ENCODE measurements at regions not wholly inside any gene's neighbourhood (a gene's known extent, or its start where the extent isn't known, plus 50 kb on each side); places are given as distances from the start of the nearest gene placed in this dataset.
"Not testable (repeated sequence)": the region's sequence is repeated elsewhere in the genome, so short reads cannot be mapped to it uniquely, and the experiment has no call there.

DNA sequence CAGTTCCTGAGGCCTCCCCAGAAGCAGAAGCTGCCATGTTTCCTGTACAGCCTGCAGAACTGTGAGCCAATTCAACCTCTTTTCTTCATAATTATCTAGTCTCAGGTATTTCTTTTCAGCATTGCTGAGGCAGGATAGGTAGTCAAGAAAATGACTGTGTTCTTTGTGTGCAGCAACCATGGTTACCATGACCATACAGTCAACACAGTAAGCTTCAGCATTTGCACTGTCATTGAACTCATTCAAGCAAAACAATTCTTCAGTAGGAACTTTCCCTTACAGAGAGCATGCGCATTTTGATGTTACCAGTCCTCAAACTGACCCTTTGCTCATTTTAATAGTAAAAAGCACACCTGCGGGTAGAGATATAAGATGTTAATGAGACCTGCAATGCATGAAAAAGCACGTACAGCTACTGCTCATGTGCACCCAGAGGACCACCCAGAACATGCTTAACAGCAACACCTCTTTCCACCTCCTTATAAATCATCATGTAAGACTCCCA, 180.8 kb downstream of the PRKX start:
- peaks cover 0 to 12% (median 3%) of the 10 kb centered on the region in 5 experiments for H3K9me3 ChIP-seq (ENCODE audit: control extremely low read depth in 1 of 5, control insufficient read depth in 4 of 5, insufficient read depth in 2 of 5, low read depth in 1 of 5, low read length in 4 of 5)
- WGBS (ENCODE audit: insufficient coverage), result 83% methylated on average over 2 of the region's 3 CpGs
- no peaks in the 10 kb centered on the region for H3K36me3 ChIP-seq (ENCODE audit: control insufficient read depth in 4 of 4, insufficient read depth in 4 of 4, low read length in 3 of 4)
- peak in 1 of 3 donors; percentile 2 for DNase-seq
- no peaks in the 10 kb centered on the region for H3K4me1 ChIP-seq (ENCODE audit: control extremely low read depth in 1 of 4, control insufficient read depth in 4 of 4, insufficient read depth in 4 of 4, low read length in 3 of 4)
- CTCF ChIA-PET, result no interaction called here
- H3K4me3 ChIP-seq (ENCODE audit: control insufficient read depth in 1 of 7, extremely low read depth in 1 of 7, insufficient read depth in 4 of 7, low read depth in 2 of 7, low read length in 6 of 7), result no peak overlapping the region
- H3K27me3 ChIP-seq (replicated peaks in 2 of 5; ENCODE audit: control insufficient read depth in 4 of 5, insufficient read depth in 5 of 5, low read length in 4 of 5), result no peaks in the 10 kb centered on the region
- H3K27ac ChIP-seq (ENCODE audit: insufficient read depth in 1 of 2, low read depth in 1 of 2, low read length in 2 of 2, poor library complexity in 1 of 2, severe bottlenecking in 2 of 2), result no peak overlapping the region
- POLR2A ChIA-PET, result no interaction called here

DNA sequence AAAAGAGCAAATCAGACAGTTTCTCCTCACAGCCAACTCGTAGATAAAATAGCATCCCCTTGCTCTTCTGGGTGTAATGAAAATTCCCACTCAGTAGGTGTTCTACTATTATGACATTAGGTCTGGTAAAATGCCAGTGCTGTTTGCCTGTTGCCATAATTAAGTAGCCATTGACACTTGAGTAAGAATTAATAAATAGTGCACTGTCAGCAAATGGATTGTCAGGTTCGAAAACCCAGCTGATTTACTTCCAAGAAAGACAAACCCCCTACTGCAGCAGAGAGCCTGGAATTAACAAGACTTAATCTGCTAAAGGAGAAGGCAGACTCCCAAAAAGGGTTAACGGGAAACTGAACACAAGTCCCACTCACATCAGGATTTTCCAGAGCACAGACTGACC, 182.0 kb downstream of the PRKX start:
- CTCF ChIA-PET; POLR2A ChIA-PET; H3K36me3 ChIP-seq (ENCODE audit: control insufficient read depth in 4 of 4, insufficient read depth in 4 of 4, low read length in 3 of 4): not testable (repeated sequence)

DNA sequence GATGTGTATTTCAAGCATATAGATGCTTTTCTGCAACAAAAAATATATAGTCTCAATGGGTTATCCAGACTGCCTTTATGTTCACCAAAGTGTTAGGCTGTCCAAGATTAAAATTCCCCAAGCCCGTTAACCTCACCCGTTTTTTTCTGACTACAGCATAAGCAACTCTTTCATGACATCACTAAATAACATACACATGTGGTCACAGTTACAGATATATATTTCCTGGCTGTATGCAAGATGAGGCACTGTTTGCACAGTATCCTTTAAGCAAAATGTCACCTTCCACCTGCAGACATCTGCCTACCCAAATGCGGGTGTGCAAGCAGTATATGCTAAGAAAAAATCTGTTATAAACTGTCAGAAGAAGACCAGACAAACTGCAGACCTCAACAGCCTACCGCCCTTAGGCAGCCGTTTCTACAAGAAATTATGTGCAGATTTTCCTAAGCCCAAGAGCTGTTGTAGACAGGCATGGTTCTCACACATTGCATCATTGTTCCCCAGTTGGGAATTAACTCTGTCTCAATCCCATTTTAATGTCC, 183.1 kb upstream of the MXRA5 start:
- POLR2A ChIA-PET, result no interaction called here
- no peak overlapping the region for H3K4me3 ChIP-seq (ENCODE audit: control insufficient read depth in 1 of 7, extremely low read depth in 1 of 7, insufficient read depth in 4 of 7, low read depth in 2 of 7, low read length in 6 of 7)
- H3K27me3 ChIP-seq (replicated peaks in 2 of 5; ENCODE audit: control insufficient read depth in 4 of 5, insufficient read depth in 5 of 5, low read length in 4 of 5), result no peaks in the 10 kb centered on the region
- no peak overlapping the region for H3K27ac ChIP-seq (ENCODE audit: insufficient read depth in 1 of 2, low read depth in 1 of 2, low read length in 2 of 2, poor library complexity in 1 of 2, severe bottlenecking in 2 of 2)
- 84% methylated on average over 5 of the region's 5 CpGs for WGBS (ENCODE audit: insufficient coverage)
- no peaks in the 10 kb centered on the region for H3K36me3 ChIP-seq (ENCODE audit: control insufficient read depth in 4 of 4, insufficient read depth in 4 of 4, low read length in 3 of 4)
- CTCF ChIA-PET, result no interaction called here
- peaks cover 0 to 5% (median 0%) of the 10 kb centered on the region in 5 experiments for H3K9me3 ChIP-seq (ENCODE audit: control extremely low read depth in 1 of 5, control insufficient read depth in 4 of 5, insufficient read depth in 2 of 5, low read depth in 1 of 5, low read length in 4 of 5)
- no peaks in the 10 kb centered on the region for H3K4me1 ChIP-seq (ENCODE audit: control extremely low read depth in 1 of 4, control insufficient read depth in 4 of 4, insufficient read depth in 4 of 4, low read length in 3 of 4)
- DNase-seq, result no peak

More for the DNA sequence above, 182.0 kb downstream of the PRKX start:
- not testable (repeated sequence) for H3K4me1 ChIP-seq (ENCODE audit: control extremely low read depth in 1 of 4, control insufficient read depth in 4 of 4, insufficient read depth in 4 of 4, low read length in 3 of 4); DNase-seq; H3K4me3 ChIP-seq (ENCODE audit: control insufficient read depth in 1 of 7, extremely low read depth in 1 of 7, insufficient read depth in 4 of 7, low read depth in 2 of 7, low read length in 6 of 7); H3K27me3 ChIP-seq (replicated peaks in 2 of 5; ENCODE audit: control insufficient read depth in 4 of 5, insufficient read depth in 5 of 5, low read length in 4 of 5); H3K27ac ChIP-seq (ENCODE audit: insufficient read depth in 1 of 2, low read depth in 1 of 2, low read length in 2 of 2, poor library complexity in 1 of 2, severe bottlenecking in 2 of 2)
- peaks cover 0 to 12% (median 3%) of the 10 kb centered on the region in 5 experiments for H3K9me3 ChIP-seq (ENCODE audit: control extremely low read depth in 1 of 5, control insufficient read depth in 4 of 5, insufficient read depth in 2 of 5, low read depth in 1 of 5, low read length in 4 of 5)
- 100% methylated on average over 1 of the region's 3 CpGs for WGBS (ENCODE audit: insufficient coverage)

DNA sequence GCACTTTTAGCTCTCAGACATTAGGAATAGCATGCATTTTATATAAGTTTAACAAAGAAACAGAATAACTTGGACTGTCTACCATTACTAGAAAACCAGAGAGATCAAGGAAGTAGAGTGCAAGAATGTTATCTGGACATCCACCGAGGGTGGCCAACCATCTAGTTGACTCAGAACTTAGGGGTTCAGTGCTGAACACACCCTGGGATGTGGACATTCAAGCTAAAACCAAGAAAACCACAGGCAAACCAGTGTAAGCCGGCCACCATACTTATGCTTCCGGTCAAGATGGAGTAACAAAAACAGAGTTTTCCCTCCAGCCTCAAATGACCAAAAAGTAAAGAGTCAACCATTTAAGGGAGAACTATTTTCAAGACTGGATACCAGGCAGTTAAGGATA, 181.4 kb upstream of the MXRA5 start:
- 88% methylated on average over 1 of the region's 3 CpGs for WGBS (ENCODE audit: insufficient coverage)

DNA sequence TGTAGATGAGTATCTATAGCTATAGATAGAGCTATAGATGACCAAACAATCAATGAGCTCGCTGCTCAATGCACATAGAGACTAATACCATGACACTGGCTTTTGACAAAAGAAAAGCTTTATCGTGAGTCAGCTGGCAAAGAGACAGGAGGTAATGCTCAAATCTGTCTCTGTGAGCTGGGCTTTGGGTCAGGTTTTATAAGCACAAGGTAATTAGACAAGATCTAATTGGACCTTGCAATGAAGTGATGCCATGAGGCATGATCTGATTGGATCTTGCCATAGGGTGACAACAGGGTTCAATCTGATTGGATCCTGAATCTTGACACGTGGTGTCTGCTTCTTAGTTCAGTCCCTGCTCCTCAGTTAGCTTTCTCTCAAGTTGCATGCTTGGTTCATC, 180.7 kb upstream of the MXRA5 start:
- Histone ChIP-seq H3K27ac (ENCODE audit: insufficient read depth in 1 of 2, low read depth in 1 of 2, low read length in 2 of 2, poor library complexity in 1 of 2, severe bottlenecking in 2 of 2) (no peak overlapping the region), H3K36me3 (ENCODE audit: control insufficient read depth in 4 of 4, insufficient read depth in 4 of 4, low read length in 3 of 4) (no peaks in the 10 kb centered on the region)

More for the DNA sequence above, 181.4 kb upstream of the MXRA5 start:
- H3K4me3 ChIP-seq (ENCODE audit: control insufficient read depth in 1 of 7, extremely low read depth in 1 of 7, insufficient read depth in 4 of 7, low read depth in 2 of 7, low read length in 6 of 7), result no peak overlapping the region
- ChIA-PET POLR2A (no interaction called here), CTCF (no interaction called here)
- no peak for DNase-seq
- H3K27me3 ChIP-seq (replicated peaks in 2 of 5; ENCODE audit: control insufficient read depth in 4 of 5, insufficient read depth in 5 of 5, low read length in 4 of 5), result no peaks in the 10 kb centered on the region
- no peaks in the 10 kb centered on the region for H3K9me3 ChIP-seq (ENCODE audit: control extremely low read depth in 1 of 5, control insufficient read depth in 4 of 5, insufficient read depth in 2 of 5, low read depth in 1 of 5, low read length in 4 of 5)
- H3K27ac ChIP-seq (ENCODE audit: insufficient read depth in 1 of 2, low read depth in 1 of 2, low read length in 2 of 2, poor library complexity in 1 of 2, severe bottlenecking in 2 of 2), result no peak overlapping the region
- no peaks in the 10 kb centered on the region for H3K36me3 ChIP-seq (ENCODE audit: control insufficient read depth in 4 of 4, insufficient read depth in 4 of 4, low read length in 3 of 4)
- no peaks in the 10 kb centered on the region for H3K4me1 ChIP-seq (ENCODE audit: control extremely low read depth in 1 of 4, control insufficient read depth in 4 of 4, insufficient read depth in 4 of 4, low read length in 3 of 4)

DNA sequence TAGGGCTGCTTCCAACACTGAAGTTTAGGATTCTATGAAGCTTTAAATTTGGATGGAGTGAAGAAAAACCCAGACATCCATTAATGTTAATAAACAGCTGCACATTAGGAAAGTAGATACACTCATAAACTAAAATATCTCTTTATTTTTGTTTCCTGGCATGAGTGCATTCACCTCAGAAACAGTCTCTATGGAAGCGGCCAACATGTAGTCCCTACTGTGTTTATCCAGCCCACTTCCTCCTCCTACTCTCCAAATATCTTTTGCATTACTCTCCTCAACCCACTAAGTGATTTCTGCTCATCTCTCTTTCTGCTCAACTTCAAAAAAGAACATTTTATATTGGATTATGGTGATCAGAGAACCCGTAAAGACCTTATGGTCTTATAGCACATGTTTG, 180.3 kb upstream of the MXRA5 start:
- Histone ChIP-seq H3K4me1 (ENCODE audit: control extremely low read depth in 1 of 4, control insufficient read depth in 4 of 4, insufficient read depth in 4 of 4, low read length in 3 of 4) (no peaks in the 10 kb centered on the region), H3K9me3 (ENCODE audit: control extremely low read depth in 1 of 5, control insufficient read depth in 4 of 5, insufficient read depth in 2 of 5, low read depth in 1 of 5, low read length in 4 of 5) (no peaks in the 10 kb centered on the region), H3K27ac (ENCODE audit: insufficient read depth in 1 of 2, low read depth in 1 of 2, low read length in 2 of 2, poor library complexity in 1 of 2, severe bottlenecking in 2 of 2) (no peak overlapping the region), H3K27me3 (replicated peaks in 2 of 5; ENCODE audit: control insufficient read depth in 4 of 5, insufficient read depth in 5 of 5, low read length in 4 of 5) (no peaks in the 10 kb centered on the region), H3K4me3 (ENCODE audit: control insufficient read depth in 1 of 7, extremely low read depth in 1 of 7, insufficient read depth in 4 of 7, low read depth in 2 of 7, low read length in 6 of 7) (no peak overlapping the region), H3K36me3 (ENCODE audit: control insufficient read depth in 4 of 4, insufficient read depth in 4 of 4, low read length in 3 of 4) (no peaks in the 10 kb centered on the region)
- ChIA-PET CTCF (no interaction called here), POLR2A (no interaction called here)
- no peak for DNase-seq
- WGBS (ENCODE audit: insufficient coverage), result 89% methylated on average over 1 of the region's 2 CpGs

More for the DNA sequence above, 180.7 kb upstream of the MXRA5 start:
- 96% methylated on average over 3 of the region's 3 CpGs for WGBS (ENCODE audit: insufficient coverage)
- H3K27me3 ChIP-seq (replicated peaks in 2 of 5; ENCODE audit: control insufficient read depth in 4 of 5, insufficient read depth in 5 of 5, low read length in 4 of 5), result no peaks in the 10 kb centered on the region
- no peak for DNase-seq
- POLR2A ChIA-PET, result no interaction called here
- no peaks in the 10 kb centered on the region for H3K9me3 ChIP-seq (ENCODE audit: control extremely low read depth in 1 of 5, control insufficient read depth in 4 of 5, insufficient read depth in 2 of 5, low read depth in 1 of 5, low read length in 4 of 5)
- H3K4me3 ChIP-seq (ENCODE audit: control insufficient read depth in 1 of 7, extremely low read depth in 1 of 7, insufficient read depth in 4 of 7, low read depth in 2 of 7, low read length in 6 of 7), result no peak overlapping the region
- H3K4me1 ChIP-seq (ENCODE audit: control extremely low read depth in 1 of 4, control insufficient read depth in 4 of 4, insufficient read depth in 4 of 4, low read length in 3 of 4), result no peaks in the 10 kb centered on the region
- CTCF ChIA-PET, result no interaction called here

DNA sequence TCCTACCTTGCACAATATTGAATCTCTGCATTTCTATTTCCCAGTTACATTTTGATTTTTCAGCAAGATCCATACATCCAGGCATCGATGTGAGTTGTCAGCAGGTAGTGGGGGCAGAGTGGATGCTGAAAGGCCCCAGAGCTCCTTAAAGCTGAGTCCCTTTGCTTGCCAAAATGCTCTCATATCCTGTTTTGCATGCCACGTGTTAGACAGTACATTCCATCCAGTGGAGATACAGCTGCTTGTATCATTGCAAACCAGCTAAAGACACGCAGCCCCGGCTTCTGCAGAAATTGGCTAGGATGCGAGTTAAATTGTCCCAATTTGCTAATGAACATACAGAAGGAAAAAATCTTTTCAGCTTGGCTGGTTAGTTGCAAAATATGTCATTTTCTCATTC, 179.6 kb upstream of the MXRA5 start:
- no peak for DNase-seq
- Histone ChIP-seq H3K4me1 (ENCODE audit: control extremely low read depth in 1 of 4, control insufficient read depth in 4 of 4, insufficient read depth in 4 of 4, low read length in 3 of 4) (no peaks in the 10 kb centered on the region), H3K27ac (ENCODE audit: insufficient read depth in 1 of 2, low read depth in 1 of 2, low read length in 2 of 2, poor library complexity in 1 of 2, severe bottlenecking in 2 of 2) (no peak overlapping the region), H3K9me3 (ENCODE audit: control extremely low read depth in 1 of 5, control insufficient read depth in 4 of 5, insufficient read depth in 2 of 5, low read depth in 1 of 5, low read length in 4 of 5) (no peaks in the 10 kb centered on the region), H3K4me3 (ENCODE audit: control insufficient read depth in 1 of 7, extremely low read depth in 1 of 7, insufficient read depth in 4 of 7, low read depth in 2 of 7, low read length in 6 of 7) (no peak overlapping the region), H3K36me3 (ENCODE audit: control insufficient read depth in 4 of 4, insufficient read depth in 4 of 4, low read length in 3 of 4) (no peaks in the 10 kb centered on the region), H3K27me3 (replicated peaks in 2 of 5; ENCODE audit: control insufficient read depth in 4 of 5, insufficient read depth in 5 of 5, low read length in 4 of 5) (no peaks in the 10 kb centered on the region)
- WGBS (ENCODE audit: insufficient coverage), result 74% methylated on average over 4 of the region's 5 CpGs
- CTCF ChIA-PET, result no interaction called here
- POLR2A ChIA-PET, result no interaction called here

Data from common myeloid progenitor, CD34-positive (primary cell).